Osteocyte (in vitro differentiated cells): ENCODE measurements at regions not wholly inside any gene's neighbourhood (a gene's known extent, or its start where the extent isn't known, plus 50 kb on each side); places are given as distances from the start of the nearest gene placed in this dataset.
A peak's percentile ranks its signal among the peaks of the same experiment; 100 is the strongest.

Source experiments
- DNase-seq: peaks from one replicate; pipeline ENCODE4 v3.0.0; 2021; ENCODE audit warnings: mixed read lengths; ENCODE audit not compliant: unreplicated experiment; ENCODE audit errors: extremely low spot score
- H3K27ac Mint-ChIP-seq: one replicate; pipeline ENCODE4 v1.8.0; 2021; ENCODE audit warnings: mild to moderate bottlenecking, mixed read lengths; ENCODE audit not compliant: unreplicated experiment
- H3K27me3 Mint-ChIP-seq: one replicate; pipeline ENCODE4 v1.8.0; 2021; ENCODE audit warnings: mixed read lengths; ENCODE audit not compliant: unreplicated experiment
- H3K36me3 Mint-ChIP-seq: one replicate; pipeline ENCODE4 v1.8.0; 2021; ENCODE audit warnings: mixed read lengths; ENCODE audit not compliant: unreplicated experiment
- H3K4me1 Mint-ChIP-seq: one replicate; pipeline ENCODE4 v1.8.0; 2021; ENCODE audit warnings: mixed read lengths; ENCODE audit not compliant: unreplicated experiment
- H3K4me3 Mint-ChIP-seq: one replicate; pipeline ENCODE4 v1.8.0; 2021; ENCODE audit warnings: mild to moderate bottlenecking, moderate library complexity, mixed read lengths; ENCODE audit not compliant: unreplicated experiment
- H3K9me3 Mint-ChIP-seq: one replicate; pipeline ENCODE4 v1.8.0; 2021; ENCODE audit warnings: mixed read lengths; ENCODE audit not compliant: unreplicated experiment
- TF ChIP-seq, protein P1 (sequence below): fragments of 200-600 bp; sonication (generic); IDR thresholded peaks from 2 replicates; pipeline ENCODE4 v1.5.0; 2021; ENCODE audit warnings: antibody characterized with exemption, mild to moderate bottlenecking, moderate library complexity

DNA sequence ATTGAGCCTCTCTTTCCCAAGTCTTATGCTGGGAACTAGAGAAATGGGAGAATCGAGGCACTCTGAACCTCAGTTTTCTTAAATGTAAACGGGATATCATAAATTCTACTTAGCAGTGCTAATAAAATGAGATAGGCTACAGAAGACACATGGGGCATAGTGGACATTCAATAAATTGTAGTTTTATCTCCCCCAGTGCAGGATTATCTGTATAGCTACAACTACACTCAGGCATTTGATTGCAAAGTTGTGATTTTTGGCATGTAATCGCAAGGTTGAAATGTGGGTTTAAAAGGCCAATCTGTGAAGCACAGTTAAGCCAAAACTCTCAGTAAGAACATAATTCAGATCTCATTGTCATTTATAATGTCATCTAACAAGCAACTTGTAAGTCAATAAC, 413.7 kb upstream of the LMCD1 start:
- Mint-ChIP-seq H3K36me3 (no peaks in the 10 kb centered on the region), H3K27ac (no peak overlapping the region), H3K4me1 (no peaks in the 10 kb centered on the region), H3K9me3 (no peaks in the 10 kb centered on the region), H3K27me3 (peaks cover 7% of the 10 kb centered on the region), H3K4me3 (no peak overlapping the region)
- TF ChIP-seq, protein P1, sequence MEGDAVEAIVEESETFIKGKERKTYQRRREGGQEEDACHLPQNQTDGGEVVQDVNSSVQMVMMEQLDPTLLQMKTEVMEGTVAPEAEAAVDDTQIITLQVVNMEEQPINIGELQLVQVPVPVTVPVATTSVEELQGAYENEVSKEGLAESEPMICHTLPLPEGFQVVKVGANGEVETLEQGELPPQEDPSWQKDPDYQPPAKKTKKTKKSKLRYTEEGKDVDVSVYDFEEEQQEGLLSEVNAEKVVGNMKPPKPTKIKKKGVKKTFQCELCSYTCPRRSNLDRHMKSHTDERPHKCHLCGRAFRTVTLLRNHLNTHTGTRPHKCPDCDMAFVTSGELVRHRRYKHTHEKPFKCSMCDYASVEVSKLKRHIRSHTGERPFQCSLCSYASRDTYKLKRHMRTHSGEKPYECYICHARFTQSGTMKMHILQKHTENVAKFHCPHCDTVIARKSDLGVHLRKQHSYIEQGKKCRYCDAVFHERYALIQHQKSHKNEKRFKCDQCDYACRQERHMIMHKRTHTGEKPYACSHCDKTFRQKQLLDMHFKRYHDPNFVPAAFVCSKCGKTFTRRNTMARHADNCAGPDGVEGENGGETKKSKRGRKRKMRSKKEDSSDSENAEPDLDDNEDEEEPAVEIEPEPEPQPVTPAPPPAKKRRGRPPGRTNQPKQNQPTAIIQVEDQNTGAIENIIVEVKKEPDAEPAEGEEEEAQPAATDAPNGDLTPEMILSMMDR = no peak
- no peak for DNase-seq

DNA sequence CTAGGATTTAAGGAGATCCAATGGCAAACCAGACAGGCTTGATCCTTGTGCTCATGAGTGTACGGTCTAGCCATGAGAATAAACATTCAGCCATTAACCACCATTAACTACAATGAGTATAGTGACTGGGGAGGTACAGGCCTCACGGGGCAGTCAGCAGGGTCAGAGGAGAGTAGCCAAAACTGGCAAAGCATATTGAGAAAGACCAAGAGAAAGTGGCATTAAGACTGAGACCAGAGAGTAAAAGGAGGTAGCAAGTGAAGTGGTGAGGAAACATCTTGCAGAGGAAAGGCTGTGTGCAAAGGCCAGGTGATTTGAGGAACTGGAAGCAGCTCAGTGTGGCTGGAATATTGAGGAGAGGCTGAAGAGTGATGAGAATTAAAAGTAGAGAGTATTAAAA, 407.2 kb upstream of the LMCD1 start:
- Mint-ChIP-seq H3K9me3 (no peaks in the 10 kb centered on the region), H3K27ac (no peak overlapping the region), H3K4me3 (no peak overlapping the region), H3K36me3 (no peaks in the 10 kb centered on the region), H3K27me3 (no peaks in the 10 kb centered on the region), H3K4me1 (no peaks in the 10 kb centered on the region)
- TF ChIP-seq, protein P1 = no peak
- DNase-seq = no peak

DNA sequence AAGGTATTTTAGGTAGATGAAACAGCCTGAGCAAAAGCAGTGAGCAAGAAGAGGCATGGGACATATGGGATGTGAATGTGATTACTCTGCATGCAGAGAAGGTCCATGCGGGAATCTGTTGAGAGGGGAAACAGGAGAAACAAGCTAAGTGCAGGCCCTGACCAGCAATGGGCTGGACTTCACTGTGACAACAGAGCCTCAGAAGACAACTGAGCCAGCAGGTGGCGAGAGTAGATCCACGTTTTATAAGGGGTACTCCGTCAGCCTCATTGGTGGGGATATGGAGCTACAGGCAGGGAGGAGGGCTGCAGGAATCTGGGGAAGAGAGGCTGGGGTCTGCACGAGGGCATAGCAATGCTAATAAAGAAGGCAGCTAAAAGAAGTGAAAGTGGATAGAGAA, 405.9 kb upstream of the LMCD1 start:
- no peak overlapping the region for H3K4me3 Mint-ChIP-seq
- H3K27me3 Mint-ChIP-seq = no peaks in the 10 kb centered on the region
- TF ChIP-seq, protein P1 = peak; percentile 33
- DNase-seq = no peak
- no peaks in the 10 kb centered on the region for H3K36me3 Mint-ChIP-seq
- no peaks in the 10 kb centered on the region for H3K4me1 Mint-ChIP-seq
- no peaks in the 10 kb centered on the region for H3K9me3 Mint-ChIP-seq
- H3K27ac Mint-ChIP-seq = no peak overlapping the region

DNA sequence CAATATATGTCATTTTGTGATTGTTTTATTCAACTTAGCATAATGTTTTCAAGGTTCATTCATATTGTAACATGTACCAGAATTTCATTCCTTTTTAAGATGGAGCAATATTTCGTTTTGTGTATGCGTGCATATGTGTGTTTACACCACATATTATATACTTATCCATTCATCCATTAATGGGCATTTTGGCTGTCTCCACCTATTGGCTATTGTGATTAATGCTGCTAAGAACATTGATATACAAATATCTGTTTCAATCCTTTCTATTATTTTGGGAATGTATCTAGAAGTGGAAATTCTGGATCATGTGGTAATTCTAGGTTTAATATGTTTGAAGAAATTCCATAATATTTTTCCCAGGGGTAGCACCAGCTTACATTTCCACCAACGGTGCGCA, 403.9 kb upstream of the LMCD1 start:
- Mint-ChIP-seq H3K27me3 (peaks cover 5% of the 10 kb centered on the region), H3K36me3 (no peaks in the 10 kb centered on the region), H3K4me3 (no peak overlapping the region), H3K27ac (no peak overlapping the region), H3K9me3 (no peaks in the 10 kb centered on the region), H3K4me1 (no peaks in the 10 kb centered on the region)
- DNase-seq = no peak
- TF ChIP-seq, protein P1 = peak; percentile 11

DNA sequence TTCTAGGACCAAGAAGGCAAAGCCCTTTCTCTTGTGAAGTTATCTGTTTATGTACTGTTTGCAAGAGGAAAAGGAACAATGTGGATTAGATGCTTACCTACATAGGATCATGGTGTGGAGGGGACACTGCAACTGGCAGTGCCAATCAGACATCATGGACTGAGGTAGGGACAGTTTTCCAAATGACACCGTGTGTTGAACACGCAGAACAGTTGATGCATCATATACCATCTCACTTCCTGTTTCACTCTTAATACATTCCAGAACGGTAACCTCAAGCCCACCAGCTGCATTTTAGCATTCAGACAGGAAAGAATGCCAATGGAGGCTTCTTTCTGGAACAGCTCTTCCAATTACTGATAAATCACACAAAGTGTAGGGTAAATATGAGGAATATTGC, 397.7 kb upstream of the LMCD1 start:
- no peak for DNase-seq
- peaks cover 9% of the 10 kb centered on the region for H3K27me3 Mint-ChIP-seq
- no peak overlapping the region for H3K4me3 Mint-ChIP-seq
- no peaks in the 10 kb centered on the region for H3K4me1 Mint-ChIP-seq
- H3K36me3 Mint-ChIP-seq = no peaks in the 10 kb centered on the region
- TF ChIP-seq, protein P1 = no peak
- no peaks in the 10 kb centered on the region for H3K9me3 Mint-ChIP-seq
- no peak overlapping the region for H3K27ac Mint-ChIP-seq
